GM12874 (cell line): ENCODE measurements at regions not wholly inside any gene's neighbourhood (a gene's known extent, or its start where the extent isn't known, plus 50 kb on each side); places are given as distances from the start of the nearest gene placed in this dataset.

Experiments
- CTCF ChIP-seq: IDR thresholded peaks from 2 replicates; pipeline ENCODE4 v1.5.1; 2011; ENCODE audit warnings: low read depth, mild to moderate bottlenecking, control low read depth, low read length, moderate library complexity; ENCODE audit not compliant: insufficient read depth

GRCh38 chr4:117641519-117641918 is 392.8 kb upstream of the NDST3 start:
- TF ChIP-seq CTCF: no peak

GRCh38 chr4:117654079-117654478 is 380.2 kb upstream of the NDST3 start:
- no peak for TF ChIP-seq CTCF

- TF ChIP-seq CTCF: no peak
Observed at GRCh38 chr4:117660668-117661067, 373.6 kb upstream of the NDST3 start.

GRCh38 chr4:117661091-117662072 is 372.9 kb upstream of the NDST3 start:
- no peak for TF ChIP-seq CTCF

- TF ChIP-seq CTCF: no peak
Observed at GRCh38 chr4:117664706-117665444, 369.4 kb upstream of the NDST3 start.

- no peak for TF ChIP-seq CTCF
Observed at GRCh38 chr4:117676153-117676552, 358.1 kb upstream of the NDST3 start.

- no peak for TF ChIP-seq CTCF
Observed at GRCh38 chr4:117678861-117679260, 355.4 kb upstream of the NDST3 start.
